ENCODE measurements at regions not wholly inside any gene's neighbourhood (a gene's known extent, or its start where the extent isn't known, plus 50 kb on each side); places are given as distances from the start of the nearest gene placed in this dataset.

DNA sequence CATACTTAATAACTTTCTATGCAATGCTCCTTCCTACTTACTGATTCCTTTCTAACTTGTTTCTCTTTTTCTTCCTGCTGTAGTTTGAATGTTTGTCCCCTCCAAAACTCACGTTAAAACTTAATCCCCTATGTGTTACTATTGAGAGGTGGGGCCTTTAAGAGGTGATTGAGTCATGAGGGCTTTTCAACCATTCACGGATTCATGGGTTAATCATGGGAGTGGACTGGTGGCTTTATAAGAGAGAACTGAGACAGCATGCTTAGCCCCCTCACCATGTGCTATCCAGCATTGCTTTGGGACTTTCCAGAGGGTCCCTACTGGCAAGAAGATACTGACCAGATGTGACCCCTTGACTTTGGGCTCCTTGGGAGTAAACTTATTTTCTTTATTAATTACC, 66.0 kb upstream of the TRIM9 start:
- DNase-seq = no peak
- H3K4me1 ChIP-seq (ENCODE audit: control insufficient read depth in 1 of 2, insufficient read depth in 2 of 2, low read length in 2 of 2) = no peaks in the 10 kb centered on the region
- TF ChIP-seq, protein P1, sequence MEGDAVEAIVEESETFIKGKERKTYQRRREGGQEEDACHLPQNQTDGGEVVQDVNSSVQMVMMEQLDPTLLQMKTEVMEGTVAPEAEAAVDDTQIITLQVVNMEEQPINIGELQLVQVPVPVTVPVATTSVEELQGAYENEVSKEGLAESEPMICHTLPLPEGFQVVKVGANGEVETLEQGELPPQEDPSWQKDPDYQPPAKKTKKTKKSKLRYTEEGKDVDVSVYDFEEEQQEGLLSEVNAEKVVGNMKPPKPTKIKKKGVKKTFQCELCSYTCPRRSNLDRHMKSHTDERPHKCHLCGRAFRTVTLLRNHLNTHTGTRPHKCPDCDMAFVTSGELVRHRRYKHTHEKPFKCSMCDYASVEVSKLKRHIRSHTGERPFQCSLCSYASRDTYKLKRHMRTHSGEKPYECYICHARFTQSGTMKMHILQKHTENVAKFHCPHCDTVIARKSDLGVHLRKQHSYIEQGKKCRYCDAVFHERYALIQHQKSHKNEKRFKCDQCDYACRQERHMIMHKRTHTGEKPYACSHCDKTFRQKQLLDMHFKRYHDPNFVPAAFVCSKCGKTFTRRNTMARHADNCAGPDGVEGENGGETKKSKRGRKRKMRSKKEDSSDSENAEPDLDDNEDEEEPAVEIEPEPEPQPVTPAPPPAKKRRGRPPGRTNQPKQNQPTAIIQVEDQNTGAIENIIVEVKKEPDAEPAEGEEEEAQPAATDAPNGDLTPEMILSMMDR (IDR thresholded peaks at IDR 0.05) = no peak
- no peak overlapping the region for H2AFZ ChIP-seq (ENCODE audit: insufficient read depth, low read depth, low read length, poor library complexity, severe bottlenecking)
- no peaks in the 10 kb centered on the region for H3K27me3 ChIP-seq (ENCODE audit: control insufficient read depth in 2 of 2, insufficient read depth in 2 of 2, low read length in 2 of 2)
- H3K4me3 ChIP-seq (replicated peaks in 1 of 3; ENCODE audit: low read depth in 2 of 3, low read length in 3 of 3) = no peak overlapping the region
- no peaks in the 10 kb centered on the region for H4K20me1 ChIP-seq (ENCODE audit: insufficient read depth, low read length)
- Mint-ChIP-seq H3K27ac (no peak overlapping the region), H3K4me1 (no peaks in the 10 kb centered on the region), H3K36me3 (no peaks in the 10 kb centered on the region), H3K4me3 (no peak overlapping the region), H3K27me3 (ENCODE audit: low read depth in 3 of 3) (peaks cover 0 to 2% (median 0%) of the 10 kb centered on the region in 3 donors), H3K9me3 (peaks cover 0 to 8% (median 0%) of the 10 kb centered on the region in 7 donors)
- no peak overlapping the region for H3K27ac ChIP-seq (ENCODE audit: low read depth in 1 of 2, low read length in 2 of 2)
- H3K9me3 ChIP-seq (replicated peaks in 1 of 2; ENCODE audit: control insufficient read depth in 1 of 2, insufficient read depth in 1 of 2, low read length in 2 of 2) = no peaks in the 10 kb centered on the region
- H3K9ac ChIP-seq (ENCODE audit: insufficient read depth, low read length, poor library complexity, severe bottlenecking) = no peak overlapping the region
- no peak overlapping the region for H3K4me2 ChIP-seq (replicated peaks; ENCODE audit: extremely low read depth, low read length, poor library complexity, severe bottlenecking)
- no peaks in the 10 kb centered on the region for H3K36me3 ChIP-seq (replicated peaks in 1 of 2; ENCODE audit: control insufficient read depth in 1 of 2, insufficient read depth in 2 of 2, low read length in 2 of 2)
- no CpG with 5 or more reads among the region's 2 CpGs for WGBS (ENCODE audit: insufficient coverage)
- intact Hi-C loops (cut with micrococcal nuclease) = no loop called here
- no peaks in the 10 kb centered on the region for H3K79me2 ChIP-seq (ENCODE audit: insufficient read depth, low read length)

DNA sequence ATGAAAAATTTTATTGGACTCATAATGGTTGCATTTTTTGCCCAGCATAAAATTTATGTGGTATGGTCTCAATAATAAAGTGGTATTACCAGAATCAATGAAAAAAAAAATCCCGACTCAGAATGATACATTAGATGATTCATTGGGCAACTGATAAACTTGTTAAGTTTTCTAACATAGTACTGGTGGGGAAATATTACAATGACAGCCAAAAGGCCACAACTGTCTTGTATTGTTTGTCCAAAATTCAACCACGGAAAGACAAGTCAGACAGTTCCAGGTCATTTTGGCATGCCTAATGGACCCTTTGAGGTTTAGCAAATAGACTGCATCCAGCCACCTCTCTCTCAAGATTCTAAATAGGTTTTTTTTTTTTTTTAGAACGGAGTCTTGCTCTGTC, 70.5 kb upstream of the TRIM9 start:
- H3K4me3 Mint-ChIP-seq = no peak overlapping the region
- 100% methylated on average over 1 of the region's 3 CpGs for WGBS (ENCODE audit: insufficient coverage)
- H3K36me3 ChIP-seq (replicated peaks in 1 of 2; ENCODE audit: control insufficient read depth in 1 of 2, insufficient read depth in 2 of 2, low read length in 2 of 2) = no peaks in the 10 kb centered on the region

More for the DNA sequence above, 70.5 kb upstream of the TRIM9 start:
- Histone ChIP-seq H3K4me1 (ENCODE audit: control insufficient read depth in 1 of 2, insufficient read depth in 2 of 2, low read length in 2 of 2) (no peaks in the 10 kb centered on the region), H3K4me2 (replicated peaks; ENCODE audit: extremely low read depth, low read length, poor library complexity, severe bottlenecking) (no peak overlapping the region), H3K27ac (ENCODE audit: low read depth in 1 of 2, low read length in 2 of 2) (no peak overlapping the region), H4K20me1 (ENCODE audit: insufficient read depth, low read length) (no peaks in the 10 kb centered on the region), H3K79me2 (ENCODE audit: insufficient read depth, low read length) (no peaks in the 10 kb centered on the region), H3K4me3 (replicated peaks in 1 of 3; ENCODE audit: low read depth in 2 of 3, low read length in 3 of 3) (no peak overlapping the region), H3K9me3 (replicated peaks in 1 of 2; ENCODE audit: control insufficient read depth in 1 of 2, insufficient read depth in 1 of 2, low read length in 2 of 2) (no peaks in the 10 kb centered on the region), H2AFZ (ENCODE audit: insufficient read depth, low read depth, low read length, poor library complexity, severe bottlenecking) (no peak overlapping the region), H3K9ac (ENCODE audit: insufficient read depth, low read length, poor library complexity, severe bottlenecking) (no peak overlapping the region), H3K27me3 (ENCODE audit: control insufficient read depth in 2 of 2, insufficient read depth in 2 of 2, low read length in 2 of 2) (no peaks in the 10 kb centered on the region)
- Mint-ChIP-seq H3K4me1 (peaks cover 6% of the 10 kb centered on the region), H3K9me3 (peaks cover 0 to 2% (median 0%) of the 10 kb centered on the region in 7 donors), H3K27ac (no peak overlapping the region), H3K27me3 (ENCODE audit: low read depth in 3 of 3) (no peaks in the 10 kb centered on the region), H3K36me3 (no peaks in the 10 kb centered on the region)
- TF ChIP-seq, protein P1 (IDR thresholded peaks at IDR 0.05) = no peak
- no peak for DNase-seq
- intact Hi-C loops (cut with micrococcal nuclease) = no loop called here

Measured in CD14-positive monocyte (primary cell).